Head of caudate nucleus (tissue), 42 donors: ENCODE measurements at regions not wholly inside any gene's neighbourhood (a gene's known extent, or its start where the extent isn't known, plus 50 kb on each side); places are given as distances from the start of the nearest gene placed in this dataset.
"Not testable (repeated sequence)": the region's sequence is repeated elsewhere in the genome, so short reads cannot be mapped to it uniquely, and the experiment has no call there.

Experiments
- DNase-seq, 42 donors: peaks; one replicate each; pipeline versions ENCODE4 v3.0.0 to v3.0.0-alpha.2; 2020 to 2021; ENCODE audit warnings: mixed read lengths in 7 of 42
- intact Hi-C: fragments of 100-400 bp; cut with DNase I; formaldehyde crosslinking; loops from one replicate; pipeline ENCODE4 v1.15.0; 2022

DNA sequence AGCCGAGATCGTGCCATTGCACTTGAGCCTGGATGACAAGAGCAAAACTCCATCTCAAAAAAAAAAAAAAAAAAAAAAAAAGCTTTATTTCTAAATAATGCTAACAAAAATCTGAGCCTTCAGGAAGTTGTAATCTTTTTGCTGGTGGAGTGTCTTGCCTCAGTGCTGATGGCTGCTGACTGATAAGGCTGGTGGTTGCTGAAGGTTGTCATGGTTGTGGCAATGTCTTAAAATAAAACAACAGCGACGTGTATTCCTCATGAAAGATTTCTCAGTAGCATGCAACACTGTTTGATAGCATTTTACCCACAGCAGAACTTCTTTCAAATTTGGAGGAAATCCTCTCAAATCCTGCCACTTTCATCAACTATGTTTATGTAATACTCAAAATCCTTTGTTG, 77.4 kb upstream of the PTPRG start:
- DNase-seq: no peak
- intact Hi-C loops: no loop called here

DNA sequence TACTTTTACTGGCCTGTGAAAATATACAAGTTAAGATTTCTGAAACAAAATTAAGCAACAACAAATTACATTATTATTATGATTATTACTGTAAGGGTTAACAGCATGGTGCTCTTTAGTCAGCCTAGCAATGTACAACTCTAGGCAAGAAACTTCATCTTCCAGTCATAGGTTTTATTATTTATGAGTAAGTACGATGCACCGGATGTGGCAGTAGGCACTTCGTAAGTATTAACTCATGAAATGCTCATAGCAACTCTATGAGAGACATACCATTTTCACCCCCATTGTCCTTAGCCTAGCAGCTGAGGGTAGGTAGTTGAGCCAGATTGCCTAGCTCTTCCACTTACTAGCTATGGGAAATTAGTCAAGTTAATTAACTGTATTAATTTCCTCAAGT, 68.0 kb upstream of the PTPRG start:
- intact Hi-C loops: no loop called here
- DNase-seq: no peak

DNA sequence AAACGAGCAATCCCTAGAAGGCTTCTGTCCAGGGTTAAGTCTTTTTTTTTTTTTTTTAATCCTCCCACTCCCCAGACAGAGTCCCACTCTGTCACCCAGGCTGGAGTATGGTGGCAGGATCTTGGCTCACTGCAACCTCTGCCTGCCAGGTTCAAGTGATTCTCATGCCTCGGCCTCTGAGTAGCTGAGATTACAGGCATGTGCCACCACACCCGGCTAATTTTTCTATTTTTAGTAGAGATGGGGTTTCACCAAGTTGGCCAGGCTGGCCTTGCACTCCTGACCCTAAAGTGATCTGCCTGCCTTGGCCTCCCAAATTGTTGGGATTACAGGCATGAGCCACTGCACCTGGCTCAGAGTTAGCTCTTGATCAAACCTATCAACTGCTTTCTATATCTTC, 67.1 kb upstream of the PTPRG start:
- DNase-seq, intact Hi-C loops: not testable (repeated sequence)

DNA sequence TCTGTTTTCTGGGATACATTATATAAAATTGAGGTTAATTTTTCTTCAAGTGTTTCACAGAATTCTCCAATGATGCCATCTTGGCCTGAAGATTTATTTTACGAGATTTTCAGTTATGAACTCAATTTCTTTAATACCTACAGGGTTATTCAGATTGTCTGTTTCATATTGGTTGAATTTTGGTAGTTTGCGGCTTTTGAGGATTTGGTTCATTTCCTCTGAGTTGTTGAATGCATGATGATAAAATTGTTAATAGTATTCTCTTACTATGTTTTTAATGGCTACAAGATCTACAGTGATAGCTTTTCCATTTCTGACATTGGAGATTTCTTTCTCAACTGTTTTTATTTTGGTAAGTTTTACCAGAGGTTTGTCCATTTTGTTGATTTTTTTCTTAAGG, 63.9 kb upstream of the PTPRG start:
- intact Hi-C loops: no loop called here
- no peak for DNase-seq

DNA sequence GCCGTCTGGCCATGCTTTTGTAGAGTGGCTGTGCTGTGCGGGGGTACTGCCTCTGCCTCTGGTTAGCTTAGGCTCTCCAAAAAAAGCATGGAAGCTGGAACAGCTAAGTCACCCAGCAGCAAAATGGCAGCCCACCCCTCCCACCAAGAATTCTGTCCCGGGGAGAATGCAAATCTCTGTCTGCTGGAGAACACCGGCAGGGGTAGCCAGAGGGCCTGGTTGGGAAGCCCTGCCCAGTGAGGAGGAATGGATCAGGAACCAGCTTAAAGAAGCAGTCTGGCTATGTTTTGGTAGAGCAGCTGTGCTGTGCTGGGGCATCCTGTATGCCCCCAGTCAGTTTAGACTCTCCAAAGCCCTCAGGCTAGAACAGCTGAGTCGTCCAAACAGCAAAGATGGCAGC, 56.2 kb upstream of the PTPRG start:
- DNase-seq: no peak
- intact Hi-C loops: no loop called here

DNA sequence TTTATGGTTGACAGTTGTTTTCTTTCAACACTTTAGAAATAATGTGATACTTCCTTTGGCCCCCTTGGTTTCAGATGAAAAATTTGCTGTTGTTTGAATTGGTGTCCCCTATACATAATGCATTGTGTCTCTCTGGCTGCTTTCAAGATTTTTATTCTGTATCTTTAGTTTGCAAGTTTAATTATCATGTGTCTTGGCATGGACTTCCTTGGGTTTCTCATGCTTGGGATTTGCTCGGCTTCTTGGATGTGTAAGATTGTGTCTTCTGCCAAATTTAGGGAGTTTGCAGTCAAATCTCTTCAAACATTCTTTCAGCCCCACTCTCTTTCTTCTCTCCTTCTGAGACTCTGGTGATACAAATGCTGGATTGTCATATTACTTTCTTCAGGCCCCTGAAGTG, 53.4 kb upstream of the PTPRG start:
- intact Hi-C loops: no loop called here
- no peak for DNase-seq
